Neural crest cell (in vitro differentiated cells): ENCODE measurements at regions not wholly inside any gene's neighbourhood (a gene's known extent, or its start where the extent isn't known, plus 50 kb on each side); places are given as distances from the start of the nearest gene placed in this dataset.
"Not testable (repeated sequence)": the region's sequence is repeated elsewhere in the genome, so short reads cannot be mapped to it uniquely, and the experiment has no call there.

Experiments
- DNase-seq: peaks from one replicate; pipeline ENCODE4 v3.0.0; 2021; ENCODE audit warnings: low read depth, mixed read lengths, low spot score
- H3K27ac Mint-ChIP-seq: one replicate; pipeline ENCODE4 v1.8.0; 2021; ENCODE audit warnings: mild to moderate bottlenecking, mixed read lengths; ENCODE audit not compliant: unreplicated experiment
- H3K27me3 Mint-ChIP-seq: 2 replicates; pipeline ENCODE4 v1.8.0; 2021; ENCODE audit warnings: low read depth, mild to moderate bottlenecking, mixed read lengths
- H3K36me3 Mint-ChIP-seq: 2 replicates; pipeline ENCODE4 v1.8.0; 2021; ENCODE audit warnings: low read depth, mild to moderate bottlenecking, mixed read lengths
- H3K4me1 Mint-ChIP-seq: 2 replicates; pipeline ENCODE4 v1.8.0; 2021; ENCODE audit warnings: mixed read lengths
- H3K4me3 Mint-ChIP-seq: one replicate; pipeline ENCODE4 v1.8.0; 2021; ENCODE audit warnings: mild to moderate bottlenecking, mixed read lengths
- H3K9me3 Mint-ChIP-seq: 2 replicates; pipeline ENCODE4 v1.8.0; 2021; ENCODE audit warnings: mixed read lengths
- TF ChIP-seq, protein P1 (sequence below): fragments of 200-600 bp; sonication (generic); conservative IDR thresholded peaks from 2 replicates; pipeline ENCODE4 v1.5.0; 2021; ENCODE audit warnings: antibody characterized with exemption, mild to moderate bottlenecking

DNA sequence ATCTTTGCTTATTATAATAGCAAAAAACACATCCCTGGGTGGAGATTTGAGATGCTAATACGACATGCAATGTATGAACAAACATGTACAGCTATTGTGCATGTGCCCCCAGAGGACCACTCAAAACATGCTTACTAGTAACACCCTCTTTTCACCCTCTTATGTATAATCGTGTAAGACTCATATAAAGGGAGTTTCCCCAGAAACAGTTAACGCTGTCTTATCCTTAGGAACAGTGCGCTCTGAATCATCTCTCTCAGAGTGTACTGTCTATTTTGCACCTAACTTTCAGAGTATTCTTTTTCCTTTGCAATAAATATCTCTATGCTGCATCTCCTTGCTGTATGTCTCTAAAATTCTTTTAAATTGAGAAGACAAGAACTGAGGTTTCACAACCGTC lies 2604.0 kb downstream of the PCDH9 start:
- TF ChIP-seq, protein P1, sequence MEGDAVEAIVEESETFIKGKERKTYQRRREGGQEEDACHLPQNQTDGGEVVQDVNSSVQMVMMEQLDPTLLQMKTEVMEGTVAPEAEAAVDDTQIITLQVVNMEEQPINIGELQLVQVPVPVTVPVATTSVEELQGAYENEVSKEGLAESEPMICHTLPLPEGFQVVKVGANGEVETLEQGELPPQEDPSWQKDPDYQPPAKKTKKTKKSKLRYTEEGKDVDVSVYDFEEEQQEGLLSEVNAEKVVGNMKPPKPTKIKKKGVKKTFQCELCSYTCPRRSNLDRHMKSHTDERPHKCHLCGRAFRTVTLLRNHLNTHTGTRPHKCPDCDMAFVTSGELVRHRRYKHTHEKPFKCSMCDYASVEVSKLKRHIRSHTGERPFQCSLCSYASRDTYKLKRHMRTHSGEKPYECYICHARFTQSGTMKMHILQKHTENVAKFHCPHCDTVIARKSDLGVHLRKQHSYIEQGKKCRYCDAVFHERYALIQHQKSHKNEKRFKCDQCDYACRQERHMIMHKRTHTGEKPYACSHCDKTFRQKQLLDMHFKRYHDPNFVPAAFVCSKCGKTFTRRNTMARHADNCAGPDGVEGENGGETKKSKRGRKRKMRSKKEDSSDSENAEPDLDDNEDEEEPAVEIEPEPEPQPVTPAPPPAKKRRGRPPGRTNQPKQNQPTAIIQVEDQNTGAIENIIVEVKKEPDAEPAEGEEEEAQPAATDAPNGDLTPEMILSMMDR = no peak
- no peak overlapping the region for H3K27ac Mint-ChIP-seq
- no peaks in the 10 kb centered on the region for H3K4me1 Mint-ChIP-seq
- no peak overlapping the region for H3K4me3 Mint-ChIP-seq
- H3K9me3 Mint-ChIP-seq = no peaks in the 10 kb centered on the region
- H3K36me3 Mint-ChIP-seq = no peaks in the 10 kb centered on the region
- no peak for DNase-seq
- H3K27me3 Mint-ChIP-seq = no peaks in the 10 kb centered on the region

DNA sequence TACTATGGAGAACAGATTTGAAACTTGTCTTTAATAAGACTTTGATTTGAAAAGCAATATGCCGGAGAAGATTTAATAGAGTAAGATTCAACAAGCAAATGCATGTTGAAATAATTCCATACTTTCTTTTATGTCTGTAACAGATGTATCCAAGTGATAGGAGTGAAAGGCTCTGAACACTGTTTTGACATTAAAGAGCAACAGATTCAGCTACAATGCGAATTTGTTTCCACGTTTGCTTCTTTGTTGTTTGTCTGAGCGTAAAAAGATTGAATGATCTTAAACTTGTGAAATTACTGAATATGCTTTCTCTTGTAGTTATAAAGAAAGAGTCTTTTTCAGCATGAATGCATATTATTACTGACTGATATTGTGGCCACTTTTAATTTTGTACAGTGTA lies 2612.9 kb downstream of the PCDH9 start:
- Mint-ChIP-seq H3K36me3 (no peaks in the 10 kb centered on the region), H3K27me3 (no peaks in the 10 kb centered on the region)

DNA sequence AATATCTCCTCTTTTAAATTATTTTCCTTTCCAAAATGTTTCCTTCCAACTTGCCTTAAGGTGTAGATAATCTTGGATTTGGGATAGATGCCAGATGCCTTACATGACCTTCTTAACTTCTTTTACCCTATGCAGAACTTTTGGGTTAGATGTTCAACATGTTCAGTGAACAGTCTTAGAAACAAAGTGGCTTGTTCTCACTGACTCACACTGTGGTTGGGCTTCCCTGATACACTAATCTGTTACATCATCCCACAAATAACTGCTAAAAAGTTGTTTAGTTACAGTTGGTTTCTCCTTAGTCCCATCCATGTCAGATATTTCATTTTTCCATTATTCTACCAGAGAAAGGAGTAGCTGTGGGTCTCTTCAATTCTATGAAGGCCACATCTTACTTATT lies 2638.2 kb downstream of the PCDH9 start:
- no peaks in the 10 kb centered on the region for H3K27me3 Mint-ChIP-seq
- no peak overlapping the region for H3K27ac Mint-ChIP-seq
- no peak for DNase-seq
- H3K36me3 Mint-ChIP-seq = no peaks in the 10 kb centered on the region
- H3K4me1 Mint-ChIP-seq = no peaks in the 10 kb centered on the region
- no peak overlapping the region for H3K4me3 Mint-ChIP-seq
- H3K9me3 Mint-ChIP-seq = no peaks in the 10 kb centered on the region
- TF ChIP-seq, protein P1 = no peak

More for the DNA sequence above, 2612.9 kb downstream of the PCDH9 start:
- Mint-ChIP-seq H3K27ac (no peak overlapping the region), H3K4me1 (no peaks in the 10 kb centered on the region), H3K4me3 (no peak overlapping the region), H3K9me3 (no peaks in the 10 kb centered on the region)
- DNase-seq = no peak
- TF ChIP-seq, protein P1 = no peak

GRCh38 chr13:64579331-64579730 lies 2650.8 kb downstream of the PCDH9 start:
- Mint-ChIP-seq H3K36me3 (peaks cover 4% of the 10 kb centered on the region), H3K27ac (no peak overlapping the region), H3K9me3 (peaks cover 5% of the 10 kb centered on the region), H3K4me1 (no peaks in the 10 kb centered on the region), H3K4me3 (no peak overlapping the region), H3K27me3 (no peaks in the 10 kb centered on the region)
- no peak for DNase-seq
- TF ChIP-seq, protein P1 = no peak

GRCh38 chr13:64568748-64569147 lies 2661.4 kb downstream of the PCDH9 start:
- peaks cover 21% of the 10 kb centered on the region for H3K9me3 Mint-ChIP-seq
- H3K27me3 Mint-ChIP-seq = no peaks in the 10 kb centered on the region
- no peak for DNase-seq
- H3K27ac Mint-ChIP-seq = no peak overlapping the region
- no peak overlapping the region for H3K4me3 Mint-ChIP-seq
- TF ChIP-seq, protein P1 = no peak
- peaks cover 2% of the 10 kb centered on the region for H3K36me3 Mint-ChIP-seq
- no peaks in the 10 kb centered on the region for H3K4me1 Mint-ChIP-seq

- H3K4me3 Mint-ChIP-seq, DNase-seq, H3K27ac Mint-ChIP-seq, H3K27me3 Mint-ChIP-seq, H3K36me3 Mint-ChIP-seq, H3K9me3 Mint-ChIP-seq, H3K4me1 Mint-ChIP-seq: not testable (repeated sequence)
Measured at GRCh38 chr13:64558031-64558430, 2672.1 kb downstream of the PCDH9 start.
